HG03135 (cell line): ENCODE measurements at regions not wholly inside any gene's neighbourhood (a gene's known extent, or its start where the extent isn't known, plus 50 kb on each side); places are given as distances from the start of the nearest gene placed in this dataset.
A peak's percentile ranks its signal among the peaks of the same experiment; 100 is the strongest.
"Not testable (repeated sequence)": the region's sequence is repeated elsewhere in the genome, so short reads cannot be mapped to it uniquely, and the experiment has no call there.

Experiments
- ATAC-seq: cut with Tn5 transposase; IDR thresholded peaks from one replicate; pipeline ENCODE4 v1.9.1; 2021; ENCODE audit warnings: mild to moderate bottlenecking, moderate library complexity; ENCODE audit not compliant: unreplicated experiment

GRCh38 chr21:8377093-8377841 is 2144.1 kb upstream of the TPTE start:
- ATAC-seq = peak; percentile 56

- peak; percentile 52 for ATAC-seq
These were observed 2140.8 kb upstream of the TPTE start for GRCh38 chr21:8380419-8381079.

GRCh38 chr21:8388169-8388939 is 2133.0 kb upstream of the TPTE start:
- not testable (repeated sequence) for ATAC-seq

- ATAC-seq = not testable (repeated sequence)
These were observed 2132.5 kb upstream of the TPTE start for GRCh38 chr21:8388940-8389238.

GRCh38 chr21:8390550-8391171 is 2130.7 kb upstream of the TPTE start:
- ATAC-seq = not testable (repeated sequence)

- not testable (repeated sequence) for ATAC-seq
These were observed 2127.0 kb upstream of the TPTE start for GRCh38 chr21:8394380-8394779.

- ATAC-seq = not testable (repeated sequence)
These were observed 2125.4 kb upstream of the TPTE start for GRCh38 chr21:8395992-8396391.

GRCh38 chr21:8398870-8399437 is 2122.4 kb upstream of the TPTE start:
- not testable (repeated sequence) for ATAC-seq

GRCh38 chr21:8399866-8400265 is 2121.5 kb upstream of the TPTE start:
- ATAC-seq = not testable (repeated sequence)

GRCh38 chr21:8401799-8402198 is 2119.6 kb upstream of the TPTE start:
- not testable (repeated sequence) for ATAC-seq

GRCh38 chr21:8406331-8406730 is 2115.1 kb upstream of the TPTE start:
- not testable (repeated sequence) for ATAC-seq

GRCh38 chr21:8411139-8411671 is 2110.2 kb upstream of the TPTE start:
- not testable (repeated sequence) for ATAC-seq

- ATAC-seq = peak; percentile 93
These were observed 2101.3 kb upstream of the TPTE start for GRCh38 chr21:8419925-8420560.

GRCh38 chr21:8427790-8428667 is 2093.4 kb upstream of the TPTE start:
- ATAC-seq = peak; percentile 49

GRCh38 chr21:8428668-8429456 is 2092.5 kb upstream of the TPTE start:
- peak; percentile 80 for ATAC-seq

GRCh38 chr21:8434710-8435109 is 2086.7 kb upstream of the TPTE start:
- ATAC-seq = not testable (repeated sequence)

- ATAC-seq = not testable (repeated sequence)
These were observed 2078.3 kb upstream of the TPTE start for GRCh38 chr21:8443093-8443492.

- ATAC-seq = not testable (repeated sequence)
These were observed 2071.6 kb upstream of the TPTE start for GRCh38 chr21:8449807-8450206.
